BLaER1 (cell line): ENCODE measurements at regions not wholly inside any gene's neighbourhood (a gene's known extent, or its start where the extent isn't known, plus 50 kb on each side); places are given as distances from the start of the nearest gene placed in this dataset.

Experiments used
- H3K27ac ChIP-seq: shearing (Covaris generic); formaldehyde crosslinking; 2 replicates; pipeline ENCODE4 v1.8.1; 2022
- H3K27me3 ChIP-seq: shearing (Covaris generic); formaldehyde crosslinking; 2 replicates; pipeline ENCODE4 v1.8.1; 2022
- H3K36me3 ChIP-seq: shearing (Covaris generic); formaldehyde crosslinking; 2 replicates; pipeline ENCODE4 v1.8.1; 2022
- H3K4me1 ChIP-seq: shearing (Covaris generic); formaldehyde crosslinking; 2 replicates; pipeline ENCODE4 v1.8.1; 2022
- H3K4me2 ChIP-seq: shearing (Covaris generic); formaldehyde crosslinking; 2 replicates; pipeline ENCODE4 v1.8.1; 2022
- H3K4me3 ChIP-seq: shearing (Covaris generic); formaldehyde crosslinking; 2 replicates; pipeline ENCODE4 v1.8.1; 2022
- H3K9ac ChIP-seq: shearing (Covaris generic); formaldehyde crosslinking; 2 replicates; pipeline ENCODE4 v1.8.1; 2022
- H3K9me3 ChIP-seq: shearing (Covaris generic); formaldehyde crosslinking; 2 replicates; pipeline ENCODE4 v1.8.1; 2022
- H4K20me1 ChIP-seq: shearing (Covaris generic); formaldehyde crosslinking; 2 replicates; pipeline ENCODE4 v1.8.1; 2022
- Cebpa-rat ChIP-seq: shearing (Covaris generic); IDR thresholded peaks from 2 replicates; pipeline ENCODE4 v1.8.1; 2022

DNA sequence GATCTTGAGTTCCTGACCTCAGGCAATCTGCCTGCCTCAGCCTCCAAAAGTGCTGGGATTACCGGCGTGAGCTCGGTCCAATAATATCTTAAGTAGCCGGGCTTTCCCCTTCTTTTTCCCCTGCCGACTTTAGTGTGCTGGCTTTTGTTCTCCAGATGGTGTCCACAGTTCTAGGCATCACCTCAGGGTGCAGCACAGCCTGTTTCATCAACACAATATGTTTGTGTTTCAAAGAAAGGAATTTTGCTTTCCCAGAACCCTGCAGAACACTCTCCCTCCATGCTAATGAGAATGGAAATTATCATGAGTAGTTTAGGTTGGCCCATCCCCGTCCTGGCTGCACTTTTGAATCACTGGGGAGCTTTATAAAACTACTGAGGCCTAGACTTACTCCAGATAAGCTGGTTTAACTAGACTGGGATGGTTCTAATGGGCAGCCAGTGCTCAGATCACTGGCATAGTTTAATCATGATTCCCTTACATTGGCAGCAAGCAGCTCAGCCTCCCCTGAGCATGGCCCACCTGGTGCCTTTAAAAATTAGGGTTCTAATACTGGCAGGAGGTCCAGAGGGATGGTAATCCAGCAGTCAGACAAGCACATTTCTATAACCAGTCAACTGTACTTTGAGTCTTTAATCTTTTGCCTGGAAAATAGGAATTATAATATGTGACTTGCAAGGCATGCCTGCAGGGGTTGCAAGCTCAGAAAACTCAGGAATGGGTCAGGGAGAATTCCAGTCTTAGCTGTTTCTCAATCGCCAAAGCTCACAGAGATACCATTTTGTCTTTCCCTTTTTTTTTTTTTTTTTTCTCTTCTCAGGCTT, 127.6 kb upstream of the RASGRP1 start:
- H3K4me2 ChIP-seq, result no peak overlapping the region
- TF ChIP-seq Cebpa-rat, result no peak

DNA sequence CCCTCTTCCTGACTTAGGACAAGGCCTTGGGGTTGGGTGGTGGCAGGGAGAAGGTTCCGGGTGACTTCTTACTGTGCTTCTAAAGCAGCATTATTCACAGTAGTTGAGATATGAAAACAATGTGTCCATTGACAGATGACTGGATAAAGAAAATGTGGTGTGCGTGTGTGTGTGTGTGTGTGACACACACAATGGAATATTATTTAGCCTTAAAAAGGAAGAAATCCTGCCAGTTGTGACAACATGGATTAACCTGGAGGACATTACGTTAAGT, 128.1 kb upstream of the RASGRP1 start:
- H3K4me3 ChIP-seq, result no peak overlapping the region
- no peak overlapping the region for H3K4me2 ChIP-seq
- H3K27ac ChIP-seq, result no peak overlapping the region
- H3K9me3 ChIP-seq, result no peaks in the 10 kb centered on the region
- TF ChIP-seq Cebpa-rat, result no peak
- H3K9ac ChIP-seq, result no peak overlapping the region
- H3K36me3 ChIP-seq, result no peaks in the 10 kb centered on the region
- H3K27me3 ChIP-seq, result no peaks in the 10 kb centered on the region
- peaks cover 63% of the 10 kb centered on the region for H3K4me1 ChIP-seq
- no peaks in the 10 kb centered on the region for H4K20me1 ChIP-seq

More for the DNA sequence above, 127.6 kb upstream of the RASGRP1 start:
- Histone ChIP-seq H3K27ac (no peak overlapping the region), H3K9ac (no peak overlapping the region), H3K4me3 (no peak overlapping the region), H3K27me3 (no peaks in the 10 kb centered on the region), H3K9me3 (no peaks in the 10 kb centered on the region), H3K4me1 (peaks cover 57% of the 10 kb centered on the region), H4K20me1 (no peaks in the 10 kb centered on the region), H3K36me3 (no peaks in the 10 kb centered on the region)

DNA sequence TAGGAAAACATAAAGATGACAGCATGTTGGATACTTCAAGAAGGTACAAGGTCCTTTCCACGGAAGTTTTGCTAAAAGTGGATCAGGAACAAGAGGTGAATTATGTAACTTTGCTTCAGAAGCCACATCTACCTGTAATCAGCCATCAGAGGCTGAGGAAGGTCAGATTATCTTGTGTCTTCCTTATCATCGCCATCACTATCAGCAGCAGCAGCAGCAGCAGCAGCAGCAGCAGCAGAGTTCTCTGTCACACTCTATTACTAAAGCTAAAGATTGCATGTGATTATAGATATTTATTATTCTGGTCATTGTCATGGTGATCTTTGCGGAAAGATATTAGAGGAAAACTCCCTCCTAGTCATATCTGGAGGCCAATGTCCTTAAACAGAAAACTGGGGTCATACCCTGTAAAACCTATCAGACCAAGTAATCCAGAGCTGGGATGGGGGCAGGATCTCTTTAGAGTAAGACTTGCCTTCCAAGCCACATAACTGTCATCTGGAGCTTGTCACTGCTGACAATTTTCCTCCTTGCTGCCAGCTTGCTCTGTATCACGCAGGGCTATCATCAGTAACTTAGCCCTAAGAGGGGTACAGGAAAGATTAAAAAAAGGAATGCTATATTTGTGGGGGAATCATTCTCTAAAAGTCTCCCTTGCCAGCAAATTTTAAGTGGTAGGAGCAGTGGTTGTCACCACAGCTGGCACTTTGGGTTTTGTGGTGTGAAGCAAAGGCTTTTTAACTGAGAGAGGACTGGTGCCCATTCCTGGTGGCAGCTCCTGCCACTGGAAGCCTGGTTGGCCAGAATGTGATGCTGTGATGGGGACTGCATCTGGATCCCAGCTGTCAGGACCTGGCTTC, 130.9 kb upstream of the RASGRP1 start:
- no peaks in the 10 kb centered on the region for H3K27me3 ChIP-seq
- no peaks in the 10 kb centered on the region for H3K36me3 ChIP-seq
- H3K4me3 ChIP-seq, result no peak overlapping the region

DNA sequence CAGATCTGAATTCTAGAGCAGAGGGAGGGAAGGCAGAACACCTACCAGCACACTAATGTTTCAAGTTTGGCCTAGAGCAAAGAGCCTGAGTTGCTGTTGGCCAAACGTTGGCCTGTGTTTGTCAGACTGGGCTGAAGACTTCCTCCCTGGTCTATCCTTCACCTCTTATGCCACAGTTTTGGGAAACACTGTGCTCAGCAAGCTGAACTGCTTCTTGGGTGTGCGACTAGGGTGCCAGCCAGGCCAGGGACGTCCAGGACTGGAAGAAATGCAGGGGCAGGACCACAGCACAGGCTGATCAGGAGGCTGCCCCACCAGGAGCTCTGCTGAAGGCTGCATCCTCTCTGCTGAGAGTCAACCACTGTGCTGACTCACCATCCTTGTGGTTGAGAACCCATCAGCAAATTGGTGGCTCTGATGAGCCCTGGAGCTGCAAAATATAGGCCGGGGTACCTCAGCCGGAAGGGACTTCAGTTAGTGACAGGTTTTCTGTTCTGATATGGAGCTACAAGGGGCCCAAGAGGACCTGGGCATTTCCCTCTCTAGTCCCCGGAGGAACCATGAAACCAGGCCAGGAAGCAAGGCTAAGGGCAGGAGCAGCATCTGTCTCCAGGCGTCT, 131.6 kb upstream of the RASGRP1 start:
- peak overlapping the region; percentile 66 for H3K4me2 ChIP-seq
- no peaks in the 10 kb centered on the region for H3K9me3 ChIP-seq
- no peaks in the 10 kb centered on the region for H3K36me3 ChIP-seq
- peaks cover 64% of the 10 kb centered on the region for H3K4me1 ChIP-seq
- no peak for TF ChIP-seq Cebpa-rat
- no peaks in the 10 kb centered on the region for H4K20me1 ChIP-seq
- H3K4me3 ChIP-seq, result no peak overlapping the region
- peak overlapping the region; percentile 63 for H3K27ac ChIP-seq
- H3K27me3 ChIP-seq, result no peaks in the 10 kb centered on the region
- H3K9ac ChIP-seq, result peak overlapping the region; percentile 13; the same call in 1 of the 2 replicates

More for the DNA sequence above, 130.9 kb upstream of the RASGRP1 start:
- peaks cover 64% of the 10 kb centered on the region for H3K4me1 ChIP-seq
- no peaks in the 10 kb centered on the region for H4K20me1 ChIP-seq
- no peaks in the 10 kb centered on the region for H3K9me3 ChIP-seq
- no peak overlapping the region; the same call in 1 of the 2 replicates for H3K9ac ChIP-seq
- peak overlapping the region; percentile 63 for H3K27ac ChIP-seq
- TF ChIP-seq Cebpa-rat, result no peak
- H3K4me2 ChIP-seq, result peak overlapping the region; percentile 66

DNA sequence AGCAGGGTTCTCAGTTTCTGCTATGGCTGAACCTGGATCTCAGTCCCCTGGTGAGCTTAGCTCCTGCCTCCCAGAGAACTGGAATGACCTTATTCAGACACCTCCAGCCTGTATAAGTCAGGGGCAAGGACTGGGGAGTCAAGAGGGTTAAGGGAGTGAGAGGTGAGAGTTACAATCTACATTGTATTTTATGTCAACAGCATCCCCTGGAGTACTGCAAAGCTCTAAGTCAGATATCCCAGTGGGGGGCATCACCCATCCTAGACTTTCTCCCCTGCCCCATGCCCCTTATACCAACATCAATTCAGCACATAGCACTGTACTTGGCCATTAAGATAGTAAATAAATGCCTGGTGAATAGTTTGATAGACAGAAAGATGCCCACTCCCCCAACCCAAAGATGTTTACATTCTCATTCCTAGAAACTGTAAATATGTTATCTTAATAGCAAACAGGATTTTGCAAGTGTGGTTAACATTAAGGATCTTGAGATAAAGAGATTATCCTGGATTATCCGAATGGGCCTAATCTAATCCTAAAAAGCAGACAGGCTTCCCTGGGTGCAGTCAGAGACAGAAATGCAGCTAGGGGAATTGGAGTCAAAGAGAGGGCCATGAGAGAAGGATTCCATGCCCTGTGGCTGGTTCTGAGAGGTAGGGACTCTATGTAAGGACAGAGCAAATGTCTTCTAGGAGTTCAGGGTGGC, 132.3 kb upstream of the RASGRP1 start:
- H3K36me3 ChIP-seq, result no peaks in the 10 kb centered on the region
- H3K4me2 ChIP-seq, result peak overlapping the region; percentile 66
- H3K9me3 ChIP-seq, result no peaks in the 10 kb centered on the region
- no peaks in the 10 kb centered on the region for H4K20me1 ChIP-seq
- no peak overlapping the region for H3K4me3 ChIP-seq
- peaks cover 59% of the 10 kb centered on the region for H3K4me1 ChIP-seq
- H3K27me3 ChIP-seq, result no peaks in the 10 kb centered on the region
- no peak overlapping the region for H3K9ac ChIP-seq
- TF ChIP-seq Cebpa-rat, result no peak
- peak overlapping the region; percentile 63 for H3K27ac ChIP-seq

DNA sequence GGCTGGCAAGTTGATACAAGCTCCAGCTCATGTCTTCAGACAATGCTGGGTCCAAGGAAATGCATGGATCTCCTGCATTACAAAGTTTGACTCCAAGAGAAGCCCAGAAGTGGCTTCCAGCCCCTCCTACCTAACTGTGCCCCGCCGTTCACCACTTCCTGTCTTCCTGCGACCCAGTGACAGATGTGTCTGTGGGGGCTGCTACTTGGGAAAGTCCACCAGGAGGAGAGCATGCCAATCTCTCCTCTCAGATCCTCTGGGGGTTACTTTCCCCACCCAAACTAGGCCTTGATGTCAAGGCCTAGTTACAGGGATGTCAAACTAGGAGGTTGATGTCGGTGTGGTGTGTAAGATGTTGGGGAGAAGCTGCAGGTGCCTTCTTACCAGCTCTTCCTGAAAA, 133.6 kb upstream of the RASGRP1 start:
- Histone ChIP-seq H3K27me3 (no peaks in the 10 kb centered on the region), H3K9ac (no peak overlapping the region), H3K4me3 (no peak overlapping the region), H3K27ac (peak overlapping the region; percentile 29; the same call in 1 of the 2 replicates), H3K4me2 (peak overlapping the region; percentile 66), H4K20me1 (no peaks in the 10 kb centered on the region), H3K9me3 (no peaks in the 10 kb centered on the region), H3K36me3 (no peaks in the 10 kb centered on the region), H3K4me1 (peaks cover 58% of the 10 kb centered on the region)
- TF ChIP-seq Cebpa-rat, result no peak

DNA sequence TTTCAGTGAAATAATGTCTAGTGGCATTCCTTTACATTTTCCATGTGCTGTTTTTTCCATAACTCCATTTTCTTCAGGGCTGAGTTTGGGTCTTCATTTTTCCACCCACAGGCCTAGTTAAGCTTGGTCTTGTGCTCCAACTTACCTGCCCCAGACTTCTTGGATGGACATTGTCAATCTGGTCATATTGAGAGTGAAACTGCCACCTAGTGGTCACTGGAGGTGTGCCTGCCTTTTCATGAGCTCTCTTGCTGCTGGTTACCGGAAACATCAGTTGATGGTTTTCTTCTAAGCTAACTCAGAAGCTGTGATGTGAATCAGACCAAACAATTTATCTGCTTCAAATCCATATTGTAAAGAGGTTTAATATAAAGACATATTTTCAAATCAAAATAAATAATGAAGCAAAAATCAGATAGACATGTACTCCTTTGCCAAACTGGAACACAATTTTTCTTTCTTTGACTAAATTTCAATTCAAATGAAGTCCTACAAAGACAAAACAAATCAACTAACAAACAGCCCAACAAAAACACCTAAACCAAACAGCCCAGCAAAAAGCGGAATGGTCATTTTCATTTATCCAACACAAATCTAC, 135.1 kb upstream of the RASGRP1 start:
- H3K4me3 ChIP-seq, result no peak overlapping the region
- H3K27ac ChIP-seq, result peak overlapping the region; percentile 13; the same call in 1 of the 2 replicates
- H3K27me3 ChIP-seq, result no peaks in the 10 kb centered on the region
- no peaks in the 10 kb centered on the region for H3K9me3 ChIP-seq
- H3K4me2 ChIP-seq, result peak overlapping the region; percentile 66
- H3K4me1 ChIP-seq, result peaks cover 65% of the 10 kb centered on the region
- H3K36me3 ChIP-seq, result no peaks in the 10 kb centered on the region
- H4K20me1 ChIP-seq, result no peaks in the 10 kb centered on the region
- TF ChIP-seq Cebpa-rat, result no peak
- no peak overlapping the region for H3K9ac ChIP-seq

DNA sequence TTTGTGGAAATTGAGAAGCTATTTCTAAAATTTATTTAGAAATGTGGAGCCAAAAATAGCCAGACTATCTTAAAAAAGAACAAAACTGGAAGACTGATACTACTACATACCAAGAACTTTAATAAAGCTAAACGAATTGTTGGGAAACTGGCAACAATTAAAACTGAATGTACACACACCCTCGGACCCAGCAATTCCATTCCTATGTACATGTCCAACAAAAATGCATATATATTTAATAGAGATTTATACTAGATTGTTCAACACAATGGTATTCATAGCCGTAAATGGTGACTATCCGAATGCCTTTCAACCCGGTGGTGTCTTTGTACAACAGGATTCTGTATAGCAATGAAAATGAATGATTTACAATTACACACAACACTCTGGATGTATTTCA, 136.5 kb upstream of the RASGRP1 start:
- Histone ChIP-seq H3K9me3 (no peaks in the 10 kb centered on the region), H3K27me3 (no peaks in the 10 kb centered on the region), H3K9ac (no peak overlapping the region), H3K4me2 (no peak overlapping the region), H3K4me1 (peaks cover 63% of the 10 kb centered on the region), H3K27ac (no peak overlapping the region), H3K4me3 (no peak overlapping the region), H3K36me3 (no peaks in the 10 kb centered on the region), H4K20me1 (no peaks in the 10 kb centered on the region)
- TF ChIP-seq Cebpa-rat, result no peak
